B cell (primary cell): ENCODE measurements at regions not wholly inside any gene's neighbourhood (a gene's known extent, or its start where the extent isn't known, plus 50 kb on each side); places are given as distances from the start of the nearest gene placed in this dataset.
A peak's percentile ranks its signal among the peaks of the same experiment; 100 is the strongest.

ENCODE experiments used
- ATAC-seq: fragments of 200-7000 bp; cut with Tn5 transposase; one replicate; pipeline ENCODE4 v1.10.0; 2021; ENCODE audit warnings: low read depth, mild to moderate bottlenecking, moderate number of reproducible peaks, moderate library complexity
- CTCF ChIA-PET: fragments of 350-600 bp; sonication (Branson Sonifier 250); formaldehyde crosslinking; loops from one replicate; lab custom pipeline; 2021; ENCODE audit warnings: antibody characterized with exemption, inconsistent platforms; lab: Charles Lee
- POLR2A ChIA-PET: fragments of 350-600 bp; sonication (Branson Sonifier 250); formaldehyde crosslinking; loops from one replicate; lab custom pipeline; 2021; ENCODE audit warnings: antibody characterized with exemption; lab: Charles Lee
- DNase-seq: peaks from one replicate; pipeline ENCODE4 v3.0.0; 2013
- H2AFZ ChIP-seq: 2 replicates; pipeline ENCODE4 v1.6.1; 2012; ENCODE audit warnings: mild to moderate bottlenecking, low read depth, low read length; ENCODE audit not compliant: insufficient read depth, poor library complexity, severe bottlenecking
- H3K27ac ChIP-seq, 2 donors: 1 replicate in 1 of 2; 2 replicates in 1 of 2; pipeline ENCODE4 v1.5.1; 2012 to 2013; ENCODE audit warnings: low read length in 2 of 2, mild to moderate bottlenecking in 2 of 2, moderate library complexity in 1 of 2
- H3K27me3 ChIP-seq, 4 experiments: fragments of 200-600 bp in 1 of 4; sonication (generic) in 1 of 4; replicated peaks in 1 of 4; 1 replicate in 2 of 4; 2 replicates in 2 of 4; pipeline versions ENCODE4 v1.6.1 to v1.7.0; 2013 to 2016; ENCODE audit warnings: low read length in 3 of 4, mild to moderate bottlenecking in 2 of 4, mixed read lengths in 1 of 4, moderate library complexity in 1 of 4; ENCODE audit not compliant: insufficient read depth in 4 of 4, control insufficient read depth in 3 of 4; ENCODE audit errors: control extremely low read depth in 1 of 4
- H3K36me3 ChIP-seq, 2 experiments: replicated peaks in 1 of 2; 1 replicate in 1 of 2; 2 replicates in 1 of 2; pipeline versions ENCODE4 v1.6.1 to v1.7.1; 2013; ENCODE audit warnings: low read length in 1 of 2; ENCODE audit not compliant: insufficient read depth in 2 of 2, control insufficient read depth in 1 of 2; ENCODE audit errors: control extremely low read depth in 1 of 2, extremely low read depth in 1 of 2
- H3K4me1 ChIP-seq, 2 donors: fragments of 200-600 bp in 1 of 2; sonication (generic) in 1 of 2; 1 replicate in 1 of 2; 2 replicates in 1 of 2; pipeline versions ENCODE4 v1.5.1 to v1.6.1; 2013 to 2017; ENCODE audit warnings: low read length in 2 of 2; ENCODE audit not compliant: control insufficient read depth in 2 of 2, insufficient read depth in 2 of 2
- H3K4me2 ChIP-seq: replicated peaks from 2 replicates; pipeline ENCODE3; 2012; ENCODE audit warnings: mild to moderate bottlenecking, low read depth, low read length; ENCODE audit not compliant: poor library complexity, severe bottlenecking
- H3K4me3 ChIP-seq, 5 experiments: fragments of 200-600 bp in 1 of 5; sonication (generic) in 1 of 5; 1 replicate in 3 of 5; 2 replicates in 2 of 5; pipeline versions ENCODE4 v1.5.1 to v1.7.0; 2011 to 2016; ENCODE audit warnings: low read length in 4 of 5, mild to moderate bottlenecking in 4 of 5, low read depth in 2 of 5, control low read depth in 1 of 5, moderate library complexity in 1 of 5; ENCODE audit not compliant: insufficient read depth in 1 of 5; ENCODE audit errors: control extremely low read depth in 1 of 5, extremely low read depth in 1 of 5
- H3K79me2 ChIP-seq: fragments of 200-600 bp; sonication (generic); one replicate; pipeline ENCODE4 v1.6.0; 2016; ENCODE audit warnings: low read length; ENCODE audit not compliant: control insufficient read depth, insufficient read depth
- H3K9ac ChIP-seq: fragments of 200-600 bp; sonication (generic); 2 replicates; pipeline ENCODE4 v1.6.1; 2017; ENCODE audit warnings: mild to moderate bottlenecking, low read length, moderate library complexity
- H3K9me3 ChIP-seq, 3 donors: one replicate each; pipeline versions ENCODE4 v1.6.1 to v1.7.1; 2013; ENCODE audit warnings: low read length in 2 of 3; ENCODE audit not compliant: control insufficient read depth in 2 of 3, insufficient read depth in 1 of 3; ENCODE audit errors: control extremely low read depth in 1 of 3
- H4K20me1 ChIP-seq: 2 replicates; pipeline ENCODE4 v1.6.0; 2012; ENCODE audit warnings: mild to moderate bottlenecking, low read length; ENCODE audit not compliant: insufficient read depth, control insufficient read depth, poor library complexity, severe bottlenecking
- H3K27ac Mint-ChIP-seq: one replicate; pipeline ENCODE4 v1.8.0; 2021; ENCODE audit warnings: mixed read lengths
- H3K27me3 Mint-ChIP-seq: one replicate; pipeline ENCODE4 v1.8.0; 2021; ENCODE audit warnings: mixed read lengths
- H3K4me1 Mint-ChIP-seq: one replicate; pipeline ENCODE4 v1.8.0; 2021; ENCODE audit warnings: mixed read lengths
- H3K4me3 Mint-ChIP-seq: one replicate; pipeline ENCODE4 v1.8.0; 2021; ENCODE audit warnings: mixed read lengths
- H3K9me3 Mint-ChIP-seq: one replicate; pipeline ENCODE4 v1.8.0; 2022; ENCODE audit warnings: mixed read lengths; ENCODE audit not compliant: insufficient read depth
- CTCF ChIP-seq: fragments of 200-600 bp; IDR thresholded peaks from one replicate; pipeline ENCODE4 v1.8.0; 2022; ENCODE audit warnings: antibody characterized with exemption, mild to moderate bottlenecking
- EZH2 ChIP-seq: IDR thresholded peaks from 2 replicates; pipeline ENCODE4 v1.6.1; 2012; ENCODE audit warnings: borderline replicate concordance, low read depth, mild to moderate bottlenecking, moderate library complexity, low read length; ENCODE audit not compliant: insufficient read depth, poor library complexity, severe bottlenecking
- WGBS: methylation state at CpG from one replicate; pipeline ENCODE4 v1.1.5; 2013; ENCODE audit warnings: missing lambda C conversion rate; ENCODE audit not compliant: insufficient coverage; 5-methylcytosine and 5-hydroxymethylcytosine counted together
- intact Hi-C: fragments of 100-400 bp; cut with micrococcal nuclease; formaldehyde crosslinking; loops from one replicate; pipeline ENCODE4 v1.10.0; 2022

GRCh38 chr7:77473229-77474005 lies 57.3 kb upstream of the GSAP start:
- Histone ChIP-seq H4K20me1 (no peaks in the 10 kb centered on the region), H3K4me2 (peak overlapping the region; percentile 32), H2AFZ (peak overlapping the region; percentile 48), H3K9ac (no peak overlapping the region), H3K36me3 (no peaks in the 10 kb centered on the region), H3K4me3 (no peak overlapping the region), H3K4me1 (no peaks in the 10 kb centered on the region), H3K79me2 (no peaks in the 10 kb centered on the region), H3K27me3 (no peaks in the 10 kb centered on the region), H3K27ac (no peak overlapping the region), H3K9me3 (no peaks in the 10 kb centered on the region)
- ChIA-PET CTCF (interaction anchor here (1.1 kb wide), 1 partner anchor 286 kb away, joined by 4 read pairs; no protein-coding TSS in a partner anchor), POLR2A (no interaction called here)
- intact Hi-C loops = no loop called here
- H3K4me1 Mint-ChIP-seq = peaks cover 5% of the 10 kb centered on the region
- ATAC-seq (no peak), DNase-seq (no peak)
- H3K9me3 Mint-ChIP-seq = peaks cover 2% of the 10 kb centered on the region
- no peak overlapping the region for H3K27ac Mint-ChIP-seq
- WGBS = 88% methylated on average over 4 of the region's 8 CpGs
- no peaks in the 10 kb centered on the region for H3K27me3 Mint-ChIP-seq
- H3K4me3 Mint-ChIP-seq = peak overlapping the region; percentile 68
- TF ChIP-seq CTCF = no peak
- no peak for TF ChIP-seq EZH2

- H3K4me3 Mint-ChIP-seq = no peak overlapping the region
- ATAC-seq (no peak), DNase-seq (no peak)
- no peaks in the 10 kb centered on the region for H3K36me3 ChIP-seq
- H3K27me3 ChIP-seq = no peaks in the 10 kb centered on the region
- no peak overlapping the region for H3K4me2 ChIP-seq
- peaks cover 0 to 11% of the 10 kb centered on the region in 2 donors for H3K4me1 ChIP-seq
- no peaks in the 10 kb centered on the region for H4K20me1 ChIP-seq
- ChIA-PET POLR2A (no interaction called here), CTCF (no interaction called here)
- no peak overlapping the region for H3K9ac ChIP-seq
- no peaks in the 10 kb centered on the region for H3K27me3 Mint-ChIP-seq
- peaks cover 2% of the 10 kb centered on the region for H3K9me3 Mint-ChIP-seq
- intact Hi-C loops = loop anchor here (10.0 kb wide), 2 partner anchors 55 to 105 kb away; no protein-coding TSS in a partner anchor
- no peak overlapping the region for H2AFZ ChIP-seq
- peaks cover 21% of the 10 kb centered on the region for H3K4me1 Mint-ChIP-seq
- WGBS = no CpG with 5 or more reads among the region's 1 CpG
- H3K79me2 ChIP-seq = no peaks in the 10 kb centered on the region
- no peak overlapping the region for H3K27ac ChIP-seq
- no peak overlapping the region for H3K27ac Mint-ChIP-seq
- TF ChIP-seq CTCF = no peak
- TF ChIP-seq EZH2 = no peak
- H3K4me3 ChIP-seq = no peak overlapping the region
- H3K9me3 ChIP-seq = no peaks in the 10 kb centered on the region
Observed at GRCh38 chr7:77469927-77470326, 53.8 kb upstream of the GSAP start.
